GM21619 (cell line): ENCODE measurements at regions not wholly inside any gene's neighbourhood (a gene's known extent, or its start where the extent isn't known, plus 50 kb on each side); places are given as distances from the start of the nearest gene placed in this dataset.
A peak's percentile ranks its signal among the peaks of the same experiment; 100 is the strongest.

Experiments
- ATAC-seq: cut with Tn5 transposase; IDR thresholded peaks from one replicate; pipeline ENCODE4 v1.9.1; 2021; ENCODE audit not compliant: unreplicated experiment

- no peak for ATAC-seq
Measured at GRCh38 chr11:8340296-8340695, 76.6 kb upstream of the LMO1 start.

- ATAC-seq = no peak
Measured at GRCh38 chr11:8339592-8340022, 75.9 kb upstream of the LMO1 start.

- peak; percentile 55 for ATAC-seq
Measured at GRCh38 chr11:8338138-8338537, 74.5 kb upstream of the LMO1 start.

GRCh38 chr11:8337130-8337795, 73.6 kb upstream of the LMO1 start:
- ATAC-seq = no peak

- no peak for ATAC-seq
Measured at GRCh38 chr11:8336356-8337129, 72.9 kb upstream of the LMO1 start.

- no peak for ATAC-seq
Measured at GRCh38 chr11:8335683-8336082, 72.0 kb upstream of the LMO1 start.

- no peak for ATAC-seq
Measured at GRCh38 chr11:8335186-8335585, 71.5 kb upstream of the LMO1 start.

GRCh38 chr11:8333811-8334401, 70.2 kb upstream of the LMO1 start:
- no peak for ATAC-seq

- no peak for ATAC-seq
Measured at GRCh38 chr11:8333376-8333775, 69.7 kb upstream of the LMO1 start.

- no peak for ATAC-seq
Measured at GRCh38 chr11:8332891-8333290, 69.2 kb upstream of the LMO1 start.

GRCh38 chr11:8332196-8332595, 68.5 kb upstream of the LMO1 start:
- no peak for ATAC-seq

- no peak for ATAC-seq
Measured at GRCh38 chr11:8331767-8332166, 68.1 kb upstream of the LMO1 start.

- ATAC-seq = no peak
Measured at GRCh38 chr11:8330896-8331295, 67.2 kb upstream of the LMO1 start.

GRCh38 chr11:8330404-8330803, 66.7 kb upstream of the LMO1 start:
- ATAC-seq = no peak

- no peak for ATAC-seq
Measured at GRCh38 chr11:8329847-8330361, 66.2 kb upstream of the LMO1 start.

- ATAC-seq = no peak
Measured at GRCh38 chr11:8329336-8329735, 65.7 kb upstream of the LMO1 start.

GRCh38 chr11:8328848-8329330, 65.2 kb upstream of the LMO1 start:
- peak; percentile 46 for ATAC-seq

GRCh38 chr11:8328231-8328794, 64.6 kb upstream of the LMO1 start:
- ATAC-seq = no peak

- peak; percentile 83 for ATAC-seq
Measured at GRCh38 chr11:8327761-8328192, 64.1 kb upstream of the LMO1 start.

- no peak for ATAC-seq
Measured at GRCh38 chr11:8326337-8326736, 62.7 kb upstream of the LMO1 start.

GRCh38 chr11:8325591-8326304, 62.1 kb upstream of the LMO1 start:
- ATAC-seq = no peak
